BLaER1 treated with 17β-estradiol and CSF1 and Interleukin-3, amounts not matched to agents 10 nM and 100 nM (cell line): ENCODE measurements at regions not wholly inside any gene's neighbourhood (a gene's known extent, or its start where the extent isn't known, plus 50 kb on each side); places are given as distances from the start of the nearest gene placed in this dataset.

ENCODE experiments used
- H3K27ac ChIP-seq, 11 experiments: shearing (Covaris generic); formaldehyde crosslinking; 2 replicates each; pipeline ENCODE4 v1.8.1; 2022
- H3K27me3 ChIP-seq, 11 experiments: shearing (Covaris generic); formaldehyde crosslinking; 2 replicates each; pipeline ENCODE4 v1.8.1; 2022
- H3K36me3 ChIP-seq, 11 experiments: shearing (Covaris generic); formaldehyde crosslinking; 2 replicates each; pipeline ENCODE4 v1.8.1; 2022
- H3K4me1 ChIP-seq, 10 experiments: shearing (Covaris generic); formaldehyde crosslinking; 2 replicates each; pipeline ENCODE4 v1.8.1; 2022
- H3K4me2 ChIP-seq, 11 experiments: shearing (Covaris generic); formaldehyde crosslinking; 2 replicates each; pipeline ENCODE4 v1.8.1; 2022
- H3K4me3 ChIP-seq, 10 experiments: shearing (Covaris generic); formaldehyde crosslinking; 2 replicates each; pipeline ENCODE4 v1.8.1; 2022
- H3K9ac ChIP-seq, 11 experiments: shearing (Covaris generic); formaldehyde crosslinking; 2 replicates each; pipeline ENCODE4 v1.8.1; 2022
- H3K9me3 ChIP-seq, 11 experiments: shearing (Covaris generic); formaldehyde crosslinking; replicated peaks in 1 of 11; 2 replicates each; pipeline ENCODE4 v1.8.1; 2022
- H4K20me1 ChIP-seq, 11 experiments: shearing (Covaris generic); formaldehyde crosslinking; 2 replicates each; pipeline ENCODE4 v1.8.1; 2022
- Cebpa-rat ChIP-seq, 11 experiments: shearing (Covaris generic); IDR thresholded peaks; 2 replicates each; pipeline ENCODE4 v1.8.1; 2022

GRCh38 chr14:53533384-53533970, 380.4 kb upstream of the DDHD1 start:
- no peaks in the 10 kb centered on the region for H4K20me1 ChIP-seq
- H3K4me2 ChIP-seq, result no peak overlapping the region
- H3K27ac ChIP-seq, result no peak overlapping the region
- no peaks in the 10 kb centered on the region for H3K27me3 ChIP-seq
- no peak overlapping the region for H3K9ac ChIP-seq
- H3K36me3 ChIP-seq, result no peaks in the 10 kb centered on the region
- H3K9me3 ChIP-seq, result no peaks in the 10 kb centered on the region
- H3K4me3 ChIP-seq, result no peak overlapping the region
- peaks cover 0 to 9% (median 6%) of the 10 kb centered on the region in 10 experiments; a peak in 11 of 20 replicates for H3K4me1 ChIP-seq
- no peak for TF ChIP-seq Cebpa-rat (IDR thresholded peaks at IDR 0.05)

DNA sequence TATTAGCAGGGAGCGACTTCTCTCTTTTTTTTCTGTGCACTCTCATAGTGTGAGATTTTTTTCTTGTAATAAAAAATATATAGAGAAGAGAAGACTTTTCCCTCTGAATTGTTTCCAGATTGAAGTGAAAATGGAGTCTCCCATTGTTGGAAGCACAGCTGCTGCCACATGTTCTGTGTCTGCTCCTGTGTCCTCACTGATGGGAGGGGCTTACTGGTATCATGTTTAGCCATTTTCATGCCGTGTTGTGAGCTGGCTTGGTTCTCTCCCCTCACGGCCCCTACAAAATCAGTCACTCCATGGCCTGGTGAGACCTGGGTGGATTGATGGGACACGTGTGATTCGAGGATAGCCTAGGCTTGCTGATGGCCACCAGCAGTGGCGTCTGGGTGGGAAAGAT, 379.7 kb upstream of the DDHD1 start:
- Histone ChIP-seq H3K4me3 (no peak overlapping the region), H3K36me3 (no peaks in the 10 kb centered on the region), H3K4me2 (no peak overlapping the region), H3K9ac (no peak overlapping the region), H4K20me1 (no peaks in the 10 kb centered on the region), H3K27me3 (no peaks in the 10 kb centered on the region), H3K9me3 (no peaks in the 10 kb centered on the region), H3K27ac (no peak overlapping the region), H3K4me1 (peaks cover 0 to 9% (median 6%) of the 10 kb centered on the region in 10 experiments; a peak in 11 of 20 replicates)
- TF ChIP-seq Cebpa-rat (IDR thresholded peaks at IDR 0.05), result no peak

DNA sequence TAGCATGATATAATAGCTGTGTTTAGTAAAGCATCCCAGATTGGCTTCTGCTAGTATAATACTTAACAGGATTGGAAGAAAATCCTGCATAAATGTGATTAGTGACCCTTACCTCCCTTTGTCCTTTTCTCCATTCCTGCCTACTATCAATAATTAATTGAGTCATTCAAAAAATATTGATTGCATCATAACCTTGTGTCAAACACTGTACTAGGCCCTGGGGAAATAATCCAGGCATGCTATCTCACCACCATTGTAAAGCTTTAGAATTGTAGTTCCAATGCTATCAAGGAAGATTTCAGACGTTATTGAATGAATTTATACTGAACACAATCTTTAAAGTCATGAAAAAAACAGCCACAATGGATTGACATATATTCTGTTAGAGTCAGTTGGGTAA, 378.6 kb upstream of the DDHD1 start:
- H3K9me3 ChIP-seq, result no peaks in the 10 kb centered on the region
- H4K20me1 ChIP-seq, result no peaks in the 10 kb centered on the region
- TF ChIP-seq Cebpa-rat (IDR thresholded peaks at IDR 0.05), result no peak
- H3K4me3 ChIP-seq, result no peak overlapping the region
- no peak overlapping the region for H3K27ac ChIP-seq
- no peaks in the 10 kb centered on the region for H3K36me3 ChIP-seq
- no peak overlapping the region for H3K4me2 ChIP-seq
- H3K4me1 ChIP-seq, result peaks cover 0 to 8% (median 6%) of the 10 kb centered on the region in 10 experiments; a peak in 11 of 20 replicates
- no peaks in the 10 kb centered on the region for H3K27me3 ChIP-seq
- no peak overlapping the region for H3K9ac ChIP-seq

DNA sequence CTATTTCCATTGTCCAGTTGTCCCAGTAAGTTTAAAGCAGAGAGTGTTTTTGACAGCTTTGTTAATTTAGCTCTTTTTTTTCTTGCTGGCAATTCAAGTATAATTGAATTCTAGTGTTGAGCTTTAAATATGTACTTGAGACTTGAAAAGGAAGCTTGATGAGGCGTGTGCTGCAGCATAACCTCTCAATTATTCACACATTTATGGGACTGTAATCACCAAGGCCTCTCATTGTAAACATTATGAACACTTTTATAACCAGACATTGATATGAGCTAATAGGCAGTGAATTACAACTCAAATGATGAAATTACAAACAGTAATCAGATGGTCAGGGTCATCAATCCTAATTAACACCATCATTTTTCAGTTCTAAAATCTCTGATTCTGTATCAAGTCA, 378.0 kb upstream of the DDHD1 start:
- no peaks in the 10 kb centered on the region for H3K9me3 ChIP-seq
- no peak overlapping the region for H3K9ac ChIP-seq
- no peaks in the 10 kb centered on the region for H4K20me1 ChIP-seq
- no peak overlapping the region for H3K4me3 ChIP-seq
- TF ChIP-seq Cebpa-rat (IDR thresholded peaks at IDR 0.05), result no peak
- H3K27me3 ChIP-seq, result no peaks in the 10 kb centered on the region
- H3K4me2 ChIP-seq, result no peak overlapping the region
- H3K27ac ChIP-seq, result no peak overlapping the region
- H3K36me3 ChIP-seq, result no peaks in the 10 kb centered on the region
- peaks cover 0 to 2% (median under 1%) of the 10 kb centered on the region in 10 experiments; a peak in 7 of 20 replicates for H3K4me1 ChIP-seq

- no peak for TF ChIP-seq Cebpa-rat (IDR thresholded peaks at IDR 0.05)
- Histone ChIP-seq H3K27me3 (no peaks in the 10 kb centered on the region), H3K9ac (no peak overlapping the region), H3K4me2 (no peak overlapping the region), H3K9me3 (no peaks in the 10 kb centered on the region), H3K36me3 (no peaks in the 10 kb centered on the region), H3K4me3 (no peak overlapping the region), H3K4me1 (no peaks in the 10 kb centered on the region), H4K20me1 (no peaks in the 10 kb centered on the region), H3K27ac (no peak overlapping the region)
Measured at GRCh38 chr14:53529519-53529918, 376.4 kb upstream of the DDHD1 start.

DNA sequence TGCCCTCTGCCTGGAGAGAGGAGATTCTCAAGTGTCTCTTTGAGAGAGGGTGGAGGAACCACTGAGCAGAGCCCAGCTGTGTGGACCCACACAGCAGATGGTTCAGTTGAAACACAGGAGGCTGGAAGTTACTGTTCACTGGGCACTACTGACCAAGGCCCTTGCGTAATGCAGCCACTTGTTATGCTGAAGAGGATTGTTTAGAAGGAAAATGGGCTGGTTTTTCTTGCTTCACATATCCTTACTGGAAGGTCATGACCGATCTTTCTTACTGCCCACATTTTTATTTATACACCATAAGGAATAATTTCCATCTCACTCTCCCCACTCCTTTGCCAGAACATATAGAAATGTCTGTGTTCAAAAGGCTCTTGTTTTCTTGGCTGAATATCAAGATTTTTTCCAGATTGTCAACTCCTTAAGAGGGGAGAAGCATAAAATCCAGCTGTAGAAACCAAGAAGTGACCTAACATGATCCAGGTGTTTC, 375.1 kb upstream of the DDHD1 start:
- H3K27ac ChIP-seq, result no peak overlapping the region
- H3K4me1 ChIP-seq, result no peaks in the 10 kb centered on the region
- no peaks in the 10 kb centered on the region for H3K9me3 ChIP-seq
- H4K20me1 ChIP-seq, result no peaks in the 10 kb centered on the region
- no peaks in the 10 kb centered on the region for H3K27me3 ChIP-seq
- H3K36me3 ChIP-seq, result no peaks in the 10 kb centered on the region
- no peak overlapping the region for H3K9ac ChIP-seq
- H3K4me2 ChIP-seq, result no peak overlapping the region
- no peak overlapping the region for H3K4me3 ChIP-seq
- TF ChIP-seq Cebpa-rat (IDR thresholded peaks at IDR 0.05), result no peak

DNA sequence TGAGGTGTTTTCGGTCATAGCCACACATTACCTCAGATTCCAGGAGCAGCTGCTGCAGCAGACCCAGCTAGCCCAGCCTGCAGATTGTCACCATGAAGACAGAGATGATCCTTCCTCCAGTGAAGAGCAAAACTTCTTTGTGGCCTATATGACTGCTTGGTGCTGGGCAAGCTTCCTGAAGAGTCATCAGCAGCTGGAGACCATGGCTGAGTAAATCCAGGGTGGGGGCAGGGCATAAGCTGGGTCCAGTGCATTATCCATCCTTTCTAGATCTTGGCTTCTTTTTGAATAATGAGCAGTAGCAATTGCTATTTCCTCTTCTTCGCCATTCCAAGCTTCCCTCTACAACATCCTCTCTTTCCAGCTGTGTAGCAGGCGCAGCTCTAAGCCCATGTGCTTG, 373.1 kb upstream of the DDHD1 start:
- H3K9me3 ChIP-seq, result peaks cover 0 to 7% (median 0%) of the 10 kb centered on the region in 11 experiments; a peak in 1 of 22 replicates
- H4K20me1 ChIP-seq, result no peaks in the 10 kb centered on the region
- no peak overlapping the region for H3K4me2 ChIP-seq
- no peaks in the 10 kb centered on the region for H3K4me1 ChIP-seq
- H3K4me3 ChIP-seq, result no peak overlapping the region
- no peak overlapping the region for H3K27ac ChIP-seq
- no peaks in the 10 kb centered on the region for H3K27me3 ChIP-seq
- no peaks in the 10 kb centered on the region for H3K36me3 ChIP-seq
- TF ChIP-seq Cebpa-rat (IDR thresholded peaks at IDR 0.05), result no peak
- H3K9ac ChIP-seq, result no peak overlapping the region

DNA sequence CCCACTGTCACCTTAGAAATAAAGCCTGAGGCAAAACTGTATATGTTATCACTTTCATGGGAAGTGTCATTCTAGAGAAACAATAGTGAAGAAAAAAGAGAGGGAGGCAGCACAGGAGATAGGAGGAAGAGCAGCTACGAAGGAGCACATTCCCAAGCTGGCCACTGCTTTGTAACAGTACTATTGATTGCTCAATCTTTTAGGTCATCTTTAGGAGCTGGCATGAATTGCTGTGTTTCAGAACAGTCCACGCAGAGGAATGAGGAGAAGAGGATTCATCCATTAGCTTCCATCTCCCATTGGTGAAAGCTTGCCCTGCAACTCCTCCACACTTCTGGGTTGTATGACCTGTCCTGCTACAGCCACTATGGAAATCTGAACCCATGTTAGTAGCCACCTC, 372.5 kb upstream of the DDHD1 start:
- H3K4me1 ChIP-seq, result no peaks in the 10 kb centered on the region
- no peak overlapping the region for H3K4me3 ChIP-seq
- no peaks in the 10 kb centered on the region for H4K20me1 ChIP-seq
- no peaks in the 10 kb centered on the region for H3K36me3 ChIP-seq
- peaks cover 0 to 7% (median 0%) of the 10 kb centered on the region in 11 experiments; a peak in 1 of 22 replicates for H3K9me3 ChIP-seq
- no peak overlapping the region for H3K4me2 ChIP-seq
- no peaks in the 10 kb centered on the region for H3K27me3 ChIP-seq
- no peak for TF ChIP-seq Cebpa-rat (IDR thresholded peaks at IDR 0.05)
- no peak overlapping the region for H3K9ac ChIP-seq
- H3K27ac ChIP-seq, result no peak overlapping the region

DNA sequence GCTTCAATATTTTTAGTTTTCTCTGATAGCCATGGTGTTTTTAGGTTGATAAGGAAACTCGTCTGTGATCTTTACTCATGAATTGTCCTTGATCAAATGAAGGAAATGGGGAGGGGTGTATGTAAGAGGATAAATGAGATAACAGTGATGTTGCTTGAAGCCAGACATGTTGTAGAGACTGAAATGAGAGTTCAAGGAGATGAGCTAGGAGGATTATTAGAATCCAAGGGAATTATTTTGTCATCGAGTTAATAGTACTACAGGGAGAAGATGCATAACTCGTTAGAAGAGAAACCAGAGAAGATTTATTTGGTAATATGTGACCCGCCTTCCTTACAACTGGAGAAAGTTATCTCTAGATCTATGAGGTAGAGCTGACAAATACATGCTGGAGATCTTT, 371.3 kb upstream of the DDHD1 start:
- Histone ChIP-seq H3K9me3 (peaks cover 0 to 7% (median 0%) of the 10 kb centered on the region in 11 experiments; a peak in 1 of 22 replicates), H4K20me1 (no peaks in the 10 kb centered on the region), H3K4me3 (no peak overlapping the region), H3K4me1 (no peaks in the 10 kb centered on the region), H3K27ac (no peak overlapping the region), H3K4me2 (no peak overlapping the region), H3K36me3 (no peaks in the 10 kb centered on the region), H3K27me3 (no peaks in the 10 kb centered on the region), H3K9ac (no peak overlapping the region)
- no peak for TF ChIP-seq Cebpa-rat (IDR thresholded peaks at IDR 0.05)

GRCh38 chr14:53523226-53523625, 370.1 kb upstream of the DDHD1 start:
- no peaks in the 10 kb centered on the region for H3K36me3 ChIP-seq
- no peak overlapping the region for H3K27ac ChIP-seq
- no peak overlapping the region for H3K4me2 ChIP-seq
- H3K27me3 ChIP-seq, result no peaks in the 10 kb centered on the region
- no peaks in the 10 kb centered on the region for H3K4me1 ChIP-seq
- peaks cover 0 to 7% (median 0%) of the 10 kb centered on the region in 11 experiments; a peak in 1 of 22 replicates for H3K9me3 ChIP-seq
- no peak overlapping the region for H3K4me3 ChIP-seq
- TF ChIP-seq Cebpa-rat (IDR thresholded peaks at IDR 0.05), result no peak
- no peak overlapping the region for H3K9ac ChIP-seq
- H4K20me1 ChIP-seq, result no peaks in the 10 kb centered on the region
